WTC11 (cell line): ENCODE measurements at regions not wholly inside any gene's neighbourhood (a gene's known extent, or its start where the extent isn't known, plus 50 kb on each side); places are given as distances from the start of the nearest gene placed in this dataset.

Experiments used
- ATAC-seq: fragments of 200-7000 bp; cut with Tn5 transposase; 2 replicates; pipeline ENCODE4 v1.10.0; 2021; ENCODE audit warnings: mild to moderate bottlenecking, moderate library complexity
- CTCF ChIA-PET: fragments of 300-600 bp; sonication (Branson Sonifier 250); formaldehyde crosslinking; loops from one replicate; lab custom pipeline; 2021; ENCODE audit warnings: antibody characterized with exemption; lab: Charles Lee
- POLR2A ChIA-PET: fragments of 350-600 bp; sonication (Branson Sonifier 250); formaldehyde crosslinking; loops from one replicate; lab custom pipeline; 2021; ENCODE audit warnings: antibody characterized with exemption; lab: Charles Lee
- DNase-seq: peaks from one replicate; pipeline ENCODE4 v3.0.0; 2021; ENCODE audit warnings: low spot score
- H3K27ac Mint-ChIP-seq: 2 replicates; pipeline ENCODE4 v1.8.0; 2021; ENCODE audit warnings: mixed read lengths
- H3K27me3 Mint-ChIP-seq: 2 replicates; pipeline ENCODE4 v1.8.0; 2021; ENCODE audit warnings: low read depth, mild to moderate bottlenecking, moderate library complexity, mixed read lengths
- H3K36me3 Mint-ChIP-seq: 2 replicates; pipeline ENCODE4 v1.8.0; 2021; ENCODE audit warnings: mixed read lengths
- H3K4me1 Mint-ChIP-seq: 2 replicates; pipeline ENCODE4 v1.8.0; 2022; ENCODE audit warnings: mixed read lengths
- H3K4me3 Mint-ChIP-seq: 2 replicates; pipeline ENCODE4 v1.8.0; 2021; ENCODE audit warnings: mild to moderate bottlenecking, moderate library complexity, mixed read lengths
- H3K9me3 Mint-ChIP-seq: 2 replicates; pipeline ENCODE4 v1.8.0; 2021; ENCODE audit warnings: mixed read lengths
- E2F1 ChIP-seq: sonication (generic); formaldehyde crosslinking; IDR thresholded peaks from 2 replicates; pipeline ENCODE4 v1.8.0; 2022; ENCODE audit warnings: mild to moderate bottlenecking, missing genetic modification reagents
- E2F5 ChIP-seq: sonication (generic); formaldehyde crosslinking; IDR thresholded peaks from 2 replicates; pipeline ENCODE4 v1.8.1; 2022; ENCODE audit warnings: mild to moderate bottlenecking, moderate library complexity, missing genetic modification reagents
- ELF4 ChIP-seq: sonication (generic); formaldehyde crosslinking; IDR thresholded peaks from 2 replicates; pipeline ENCODE4 v1.8.1; 2022; ENCODE audit warnings: low read depth, mild to moderate bottlenecking, moderate library complexity, missing genetic modification reagents
- ERG ChIP-seq: fragments of 250-450 bp; sonication (Bioruptor Pico); IDR thresholded peaks from 2 replicates; pipeline ENCODE4 v1.8.0; 2021; ENCODE audit warnings: mild to moderate bottlenecking
- HMGXB4 ChIP-seq: sonication (generic); formaldehyde crosslinking; IDR thresholded peaks from 2 replicates; pipeline ENCODE4 v1.8.1; 2023; ENCODE audit warnings: mild to moderate bottlenecking, moderate library complexity, missing genetic modification reagents
- IRF2 ChIP-seq: sonication (generic); formaldehyde crosslinking; IDR thresholded peaks from 2 replicates; pipeline ENCODE4 v1.8.0; 2022; ENCODE audit warnings: low read depth, missing genetic modification reagents, borderline replicate concordance
- KAT7 ChIP-seq: sonication (generic); formaldehyde crosslinking; IDR thresholded peaks from 2 replicates; pipeline ENCODE4 v1.8.1; 2023; ENCODE audit warnings: missing genetic modification reagents, mild to moderate bottlenecking, borderline replicate concordance
- MXD4 ChIP-seq: fragments of 250-450 bp; sonication (Bioruptor Pico); IDR thresholded peaks from 2 replicates; pipeline ENCODE4 v1.8.0; 2021; ENCODE audit warnings: mild to moderate bottlenecking, moderate library complexity, borderline replicate concordance
- PRDM15 ChIP-seq: sonication (generic); formaldehyde crosslinking; IDR thresholded peaks from 2 replicates; pipeline ENCODE4 v1.8.0; 2022; ENCODE audit warnings: missing genetic modification reagents
- PREB ChIP-seq: sonication (generic); formaldehyde crosslinking; IDR thresholded peaks from 2 replicates; pipeline ENCODE4 v1.8.1; 2022; ENCODE audit warnings: mild to moderate bottlenecking, missing genetic modification reagents, moderate library complexity, borderline replicate concordance
- SOX15 ChIP-seq: fragments of 250-450 bp; sonication (Bioruptor Pico); IDR thresholded peaks from 2 replicates; pipeline ENCODE4 v1.9.0; 2021; ENCODE audit warnings: mild to moderate bottlenecking
- SP1 ChIP-seq: sonication (generic); formaldehyde crosslinking; conservative IDR thresholded peaks from 2 replicates; pipeline ENCODE4 v1.8.1; 2022; ENCODE audit warnings: missing genetic modification reagents
- TCF7 ChIP-seq: sonication (generic); formaldehyde crosslinking; IDR thresholded peaks from 2 replicates; pipeline ENCODE4 v1.8.0; 2022; ENCODE audit warnings: mild to moderate bottlenecking, low read depth, missing genetic modification reagents, moderate library complexity
- ZNF138 ChIP-seq: sonication (generic); formaldehyde crosslinking; conservative IDR thresholded peaks from 2 replicates; pipeline ENCODE4 v1.8.1; 2022; ENCODE audit warnings: mild to moderate bottlenecking, moderate library complexity, missing genetic modification reagents
- ZNF281 ChIP-seq: sonication (generic); formaldehyde crosslinking; IDR thresholded peaks from 2 replicates; pipeline ENCODE4 v1.8.0; 2023; ENCODE audit warnings: mild to moderate bottlenecking, missing genetic modification reagents
- ZNF423 ChIP-seq: fragments of 250-450 bp; sonication (Bioruptor Pico); IDR thresholded peaks from 2 replicates; pipeline ENCODE4 v2.1.2; 2022; ENCODE audit warnings: mild to moderate bottlenecking, moderate library complexity
- ZSCAN18 ChIP-seq: fragments of 250-450 bp; sonication (Bioruptor Pico); IDR thresholded peaks from 2 replicates; pipeline ENCODE4 v2.1.2; 2022; ENCODE audit warnings: mild to moderate bottlenecking, moderate library complexity

GRCh38 chr7:32259931-32260596 lies 189.9 kb upstream of the PDE1C start:
- no peak for TF ChIP-seq PRDM15 (CRISPR knock-in tag)
- TF ChIP-seq ELF4 (CRISPR knock-in tag) = no peak
- no peak for TF ChIP-seq SOX15 (CRISPR knock-in tag)
- TF ChIP-seq ZSCAN18 (CRISPR knock-in tag) = no peak
- no peak for TF ChIP-seq ZNF281
- no peak for TF ChIP-seq ZNF138
- TF ChIP-seq KAT7 (CRISPR knock-in tag) = no peak
- TF ChIP-seq SP1 (CRISPR knock-in tag) = no peak
- TF ChIP-seq HMGXB4 (CRISPR knock-in tag) = no peak
- TF ChIP-seq MXD4 (CRISPR knock-in tag) = no peak
- TF ChIP-seq TCF7 = no peak
- no peak for TF ChIP-seq IRF2 (CRISPR knock-in tag)
- no peak for TF ChIP-seq ERG
- TF ChIP-seq ZNF423 (CRISPR knock-in tag) = no peak
- no peak for TF ChIP-seq E2F5 (CRISPR knock-in tag)
- TF ChIP-seq PREB (CRISPR knock-in tag) = no peak
- TF ChIP-seq E2F1 (CRISPR knock-in tag) = no peak
- H3K27ac Mint-ChIP-seq = no peak overlapping the region
- ATAC-seq (no peak), DNase-seq (no peak)
- H3K4me3 Mint-ChIP-seq = no peak overlapping the region
- CTCF ChIA-PET = interaction anchor here (0.9 kb wide), 1 partner anchor 88 kb away, joined by 3 read pairs; no protein-coding TSS in a partner anchor
- H3K36me3 Mint-ChIP-seq = no peaks in the 10 kb centered on the region
- H3K4me1 Mint-ChIP-seq = peaks cover 20% of the 10 kb centered on the region
- POLR2A ChIA-PET = no interaction called here
- H3K9me3 Mint-ChIP-seq = peaks cover 10% of the 10 kb centered on the region; the same call in 1 of the 2 replicates
- H3K27me3 Mint-ChIP-seq = peaks cover under 1% of the 10 kb centered on the region
